K562 (cell line): ENCODE measurements at regions not wholly inside any gene's neighbourhood (a gene's known extent, or its start where the extent isn't known, plus 50 kb on each side); places are given as distances from the start of the nearest gene placed in this dataset.

Experiments
- ATAC-seq: fragments of 200-7000 bp; cut with Tn5 transposase; 3 replicates; pipeline ENCODE4 v1.9.1; 2020; ENCODE audit warnings: moderate library complexity
- BruUV-seq: library from RNA; stranded (reverse); fragments of 400-500 nt; replicated peaks from 2 replicates; lab custom pipeline; 2021; lab: Mats Ljungman, UMichigan
- CTCF ChIA-PET: fragments of 300-600 bp; formaldehyde crosslinking; extraction: SDS; loops from one replicate; lab custom pipeline; 2021; ENCODE audit warnings: low intra/inter-chr PET ratio; lab: Yijun Ruan, JAX
- POLR2A ChIA-PET: fragments of 300-600, 350-650 bp; sonication (Branson Sonifier 250); formaldehyde crosslinking; extraction: SDS; loops from one replicate; lab custom pipeline; 2021; ENCODE audit warnings: antibody characterized with exemption, inconsistent platforms; lab: Yijun Ruan, JAX
- DNase-seq, 4 experiments: peaks; one replicate each; pipeline versions ENCODE4 v3.0.0 to v3.0.0-alpha.2; 2011 to 2018; ENCODE audit warnings: low spot score in 3 of 4, mixed read lengths in 3 of 4; ENCODE audit errors: extremely low read depth in 1 of 4
- FAIRE-seq: peaks from 2 replicates; lab custom pipeline; 2011; peaks lifted over from hg19 to GRCh38; lab: Jason Lieb, UNC
- H2AFZ ChIP-seq: 2 replicates; pipeline ENCODE4 v1.6.0; 2011; ENCODE audit warnings: low read depth, low read length, control low read depth, inconsistent platforms
- H3K27ac ChIP-seq: fragments of 200-600 bp; 3 replicates; pipeline ENCODE4 v1.8.0; 2011; ENCODE audit warnings: low read depth, mild to moderate bottlenecking, control low read depth, inconsistent platforms, low read length, moderate library complexity, mixed read lengths; ENCODE audit errors: extremely low read depth
- H3K27me3 ChIP-seq, 2 experiments: fragments of 300-600 bp in 1 of 2; 2 replicates in 1 of 2; 3 replicates in 1 of 2; pipeline versions ENCODE4 v1.6.0 to v1.8.0; 2011; ENCODE audit warnings: inconsistent platforms in 2 of 2, low read length in 2 of 2, mild to moderate bottlenecking in 1 of 2, mixed read lengths in 1 of 2, moderate library complexity in 1 of 2; ENCODE audit not compliant: control insufficient read depth in 2 of 2, insufficient read depth in 2 of 2
- H3K36me3 ChIP-seq: fragments of 300-600 bp; 3 replicates; pipeline ENCODE4 v1.8.0; 2011; ENCODE audit warnings: mild to moderate bottlenecking, low read length, inconsistent platforms; ENCODE audit not compliant: control insufficient read depth, insufficient read depth
- H3K4me1 ChIP-seq, 2 experiments: fragments of 200-600 bp in 1 of 2; replicated peaks in 1 of 2; 2 replicates in 1 of 2; 3 replicates in 1 of 2; pipeline versions ENCODE4 v1.5.1 to v1.8.0; 2011; ENCODE audit warnings: inconsistent platforms in 2 of 2, low read length in 2 of 2, mild to moderate bottlenecking in 1 of 2, mixed read lengths in 1 of 2, moderate library complexity in 1 of 2; ENCODE audit not compliant: control insufficient read depth in 2 of 2, insufficient read depth in 2 of 2
- H3K4me2 ChIP-seq: 2 replicates; pipeline ENCODE4 v1.6.1; 2011; ENCODE audit warnings: low read length, control low read depth, inconsistent platforms, mixed read lengths; ENCODE audit not compliant: insufficient read depth
- H3K4me3 ChIP-seq: fragments of 200-600 bp; sonication (generic), shearing (Covaris generic); 2 replicates; pipeline ENCODE4 v1.5.1; 2016; ENCODE audit warnings: control low read depth, inconsistent platforms
- H3K79me2 ChIP-seq: fragments of 200-600 bp; 3 replicates; pipeline ENCODE4 v1.8.0; 2011; ENCODE audit warnings: low read length, inconsistent platforms; ENCODE audit not compliant: control insufficient read depth, insufficient read depth
- H3K9ac ChIP-seq, 2 experiments: 2 replicates each; pipeline versions ENCODE4 v1.6.0 to v1.6.1; 2011; ENCODE audit warnings: low read depth in 2 of 2, low read length in 2 of 2, control low read depth in 1 of 2, inconsistent platforms in 1 of 2, mild to moderate bottlenecking in 1 of 2, mixed read lengths in 1 of 2; ENCODE audit not compliant: insufficient read depth in 1 of 2
- H3K9me1 ChIP-seq: one replicate; pipeline ENCODE4 v1.6.0; 2011; ENCODE audit warnings: inconsistent platforms, mild to moderate bottlenecking, low read length, moderate library complexity; ENCODE audit not compliant: control insufficient read depth, insufficient read depth
- H3K9me3 ChIP-seq: replicated peaks from 2 replicates; pipeline ENCODE4 v1.5.1; 2011; ENCODE audit warnings: low read depth, low read length, inconsistent platforms; ENCODE audit not compliant: control insufficient read depth, insufficient read depth
- H4K20me1 ChIP-seq: replicated peaks from 2 replicates; pipeline ENCODE4 v1.6.1; 2011; ENCODE audit warnings: low read length, inconsistent platforms, mixed read lengths; ENCODE audit not compliant: control insufficient read depth, insufficient read depth
- DDX20 ChIP-seq: fragments of 450-650 bp; IDR thresholded peaks from 2 replicates; pipeline ENCODE4 v1.6.1; 2016; ENCODE audit warnings: missing genetic modification characterization, low read depth, mild to moderate bottlenecking, missing compliant biosample characterization, moderate library complexity
- GTF2B ChIP-seq: IDR thresholded peaks from 2 replicates; pipeline ENCODE4 v1.6.1; 2011; ENCODE audit not compliant: insufficient read length; ENCODE audit errors: extremely low read depth
- LEF1 ChIP-seq: fragments of 450-650 bp; IDR thresholded peaks from 2 replicates; pipeline ENCODE4 v1.6.1; 2016; ENCODE audit warnings: mild to moderate bottlenecking
- MAFK ChIP-seq: IDR thresholded peaks from 2 replicates; pipeline ENCODE4 v1.6.1; 2011; ENCODE audit warnings: low read length, improper control_type of control experiment
- MAX ChIP-seq: sonication (generic); formaldehyde crosslinking; IDR thresholded peaks from 2 replicates; pipeline ENCODE4 v1.9.0; 2022; ENCODE audit warnings: mild to moderate bottlenecking, missing genetic modification reagents
- NELFE ChIP-seq: IDR thresholded peaks from 2 replicates; pipeline ENCODE4 v1.6.1; 2011; ENCODE audit warnings: mild to moderate bottlenecking; ENCODE audit not compliant: insufficient read depth, insufficient read length
- NFIC ChIP-seq: fragments of 450-650 bp; IDR thresholded peaks from 2 replicates; pipeline ENCODE4 v1.6.1; 2017; ENCODE audit warnings: mild to moderate bottlenecking, inconsistent platforms
- NR2F6 ChIP-seq: fragments of 450-650 bp; formaldehyde crosslinking; IDR thresholded peaks from 2 replicates; pipeline ENCODE4 v1.4.0; 2020; ENCODE audit warnings: mild to moderate bottlenecking
- RBM25 ChIP-seq: fragments of 200-400 bp; formaldehyde crosslinking; IDR thresholded peaks from 2 replicates; pipeline ENCODE4 v1.6.1; 2018; ENCODE audit warnings: low read length, low read depth, moderate library complexity; ENCODE audit not compliant: severe bottlenecking
- SMARCC2 ChIP-seq: fragments of 450-650 bp; IDR thresholded peaks from 2 replicates; pipeline ENCODE4 v1.6.1; 2017; ENCODE audit warnings: antibody characterized with exemption, moderate library complexity, mild to moderate bottlenecking, low read depth
- SREBF2 ChIP-seq: sonication (generic); formaldehyde crosslinking; IDR thresholded peaks from 2 replicates; pipeline ENCODE4 v1.4.0; 2020; ENCODE audit warnings: mild to moderate bottlenecking, missing genetic modification reagents
- ZNF224 ChIP-seq: sonication (generic); formaldehyde crosslinking; IDR thresholded peaks from 2 replicates; pipeline ENCODE4 v1.8.0; 2022; ENCODE audit warnings: mild to moderate bottlenecking, missing genetic modification reagents
- ZNF395 ChIP-seq: fragments of 200-800 bp; sonication (Bioruptor generic); IDR thresholded peaks from 2 replicates; pipeline ENCODE4 v1.6.1; 2017; ENCODE audit warnings: missing genetic modification characterization, missing compliant biosample characterization
- WGBS: fragments of 100-300 bp; shearing (Covaris generic); methylation state at CpG from one replicate; pipeline ENCODE4 v1.1.6; 2016; ENCODE audit warnings: low coverage, mixed read lengths; ENCODE audit not compliant: insufficient coverage; ENCODE audit errors: missing lambda C conversion rate; 5-methylcytosine and 5-hydroxymethylcytosine counted together
- in situ Hi-C: fragments of 300-500 bp; cut with MboI; formaldehyde crosslinking; loops from 4 replicates; pipeline ENCODE4 v1.15.0; 2018; ENCODE audit warnings: inconsistent platforms, mixed read lengths
- intact Hi-C: fragments of 100-400 bp; cut with micrococcal nuclease; formaldehyde crosslinking; loops from 2 replicates; pipeline ENCODE4 v1.14.2; 2022

- H3K27ac ChIP-seq: no peak overlapping the region
- DNase-seq: no peak
- no peak overlapping the region for H3K4me3 ChIP-seq
- FAIRE-seq: no peak
- POLR2A ChIA-PET: no interaction called here
- whole genome bisulfite sequencing: 0% methylated on average over 2 of the region's 2 CpGs
- in situ Hi-C loops: no loop called here
- H3K9me1 ChIP-seq: no peaks in the 10 kb centered on the region
- H3K79me2 ChIP-seq: no peaks in the 10 kb centered on the region
- no peak for ATAC-seq
- TF ChIP-seq ZNF224 (CRISPR knock-in tag): no peak
- TF ChIP-seq MAFK: no peak
- no peak for TF ChIP-seq MAX (CRISPR knock-in tag)
- no peak for TF ChIP-seq NELFE
- TF ChIP-seq NFIC: no peak
- TF ChIP-seq LEF1: no peak
- TF ChIP-seq RBM25: no peak
- no peak for TF ChIP-seq GTF2B
- TF ChIP-seq SMARCC2: no peak
- TF ChIP-seq NR2F6: no peak
- TF ChIP-seq DDX20 (tag): no peak
- TF ChIP-seq ZNF395: no peak
- no peak for TF ChIP-seq SREBF2
- H3K4me2 ChIP-seq: no peak overlapping the region
- no peaks in the 10 kb centered on the region for H3K36me3 ChIP-seq
- no peak overlapping the region for H3K9ac ChIP-seq
- H3K27me3 ChIP-seq: no peaks in the 10 kb centered on the region; a peak in 2 of 5 replicates
- H4K20me1 ChIP-seq: no peaks in the 10 kb centered on the region
- no peaks in the 10 kb centered on the region for H3K4me1 ChIP-seq
- no peaks in the 10 kb centered on the region for H3K9me3 ChIP-seq
- H2AFZ ChIP-seq: no peak overlapping the region
- no TSS peak for BruUV-seq
- intact Hi-C loops: no loop called here
- CTCF ChIA-PET: no interaction called here
These were observed 202.8 kb upstream of the PRNP start for GRCh38 chr20:4483486-4483885.
